H1 (cell line): ENCODE measurements at regions not wholly inside any gene's neighbourhood (a gene's known extent, or its start where the extent isn't known, plus 50 kb on each side); places are given as distances from the start of the nearest gene placed in this dataset.

Experiments
- CTCF ChIA-PET: fragments of 300-600 bp; sonication (Branson Sonifier 250); formaldehyde crosslinking; loops from one replicate; lab custom pipeline; 2021; ENCODE audit not compliant: partially characterized antibody; lab: Charles Lee
- POLR2A ChIA-PET: fragments of 300-600 bp; sonication (Branson Sonifier 250); formaldehyde crosslinking; loops from one replicate; lab custom pipeline; 2021; ENCODE audit warnings: inconsistent platforms; ENCODE audit not compliant: partially characterized antibody; lab: Charles Lee
- DNase-seq, 2 experiments: peaks; one replicate each; pipeline versions ENCODE4 v3.0.0 to v3.0.0-alpha.2; 2010 to 2022; ENCODE audit warnings: low spot score in 2 of 2, low read depth in 1 of 2, mixed read lengths in 1 of 2
- FAIRE-seq: peaks from 2 replicates; lab custom pipeline; 2011; peaks lifted over from hg19 to GRCh38; lab: Jason Lieb, UNC
- H2AFZ ChIP-seq: 2 replicates; pipeline ENCODE4 v1.8.1; 2012; ENCODE audit warnings: low read length, inconsistent platforms
- H2AK5ac ChIP-seq: 2 replicates; pipeline ENCODE4 v1.6.1; 2013; ENCODE audit warnings: low read depth, low read length
- H2BK120ac ChIP-seq: replicated peaks from 2 replicates; pipeline ENCODE3; 2013; ENCODE audit warnings: low read depth, low read length, inconsistent platforms
- H2BK12ac ChIP-seq: 2 replicates; pipeline ENCODE4 v1.6.1; 2013; ENCODE audit warnings: low read depth, low read length
- H2BK15ac ChIP-seq: 2 replicates; pipeline ENCODE4 v1.6.1; 2013; ENCODE audit warnings: low read length
- H2BK20ac ChIP-seq: 2 replicates; pipeline ENCODE4 v1.6.1; 2013; ENCODE audit warnings: low read length
- H2BK5ac ChIP-seq: 2 replicates; pipeline ENCODE4 v1.6.1; 2013; ENCODE audit warnings: low read depth, low read length
- H3K14ac ChIP-seq: 2 replicates; pipeline ENCODE4 v1.6.1; 2013; ENCODE audit warnings: inconsistent platforms; ENCODE audit not compliant: insufficient read length
- H3K18ac ChIP-seq: 2 replicates; pipeline ENCODE4 v1.6.1; 2013; ENCODE audit warnings: low read length; ENCODE audit errors: extremely low read depth
- H3K23ac ChIP-seq: 2 replicates; pipeline ENCODE4 v1.6.1; 2013; ENCODE audit warnings: inconsistent platforms; ENCODE audit not compliant: insufficient read length
- H3K23me2 ChIP-seq: 2 replicates; pipeline ENCODE4 v1.6.1; 2013; ENCODE audit warnings: low read depth, low read length
- H3K27ac ChIP-seq: 2 replicates; pipeline ENCODE4 v1.6.1; 2011; ENCODE audit warnings: low read depth, low read length, inconsistent platforms
- H3K27me3 ChIP-seq, 4 experiments: replicated peaks in 1 of 4; 1 replicate in 1 of 4; 2 replicates in 3 of 4; pipeline versions ENCODE4 v1.6.1 to v1.8.1; 2011 to 2013; ENCODE audit warnings: low read length in 3 of 4, mild to moderate bottlenecking in 3 of 4, inconsistent platforms in 2 of 4, mixed read lengths in 2 of 4, moderate library complexity in 1 of 4; ENCODE audit not compliant: control insufficient read depth in 3 of 4, insufficient read depth in 3 of 4; ENCODE audit errors: extremely low read depth in 1 of 4
- H3K36me3 ChIP-seq, 4 experiments: 2 replicates each; pipeline versions ENCODE4 v1.6.1 to v1.8.1; 2011 to 2013; ENCODE audit warnings: mild to moderate bottlenecking in 4 of 4, low read length in 3 of 4, moderate library complexity in 2 of 4, control low read depth in 1 of 4, inconsistent platforms in 1 of 4; ENCODE audit not compliant: insufficient read depth in 4 of 4, control insufficient read depth in 2 of 4
- H3K4ac ChIP-seq: replicated peaks from 2 replicates; pipeline ENCODE3; 2013; ENCODE audit warnings: low read length, low read depth, mixed read lengths, inconsistent platforms; ENCODE audit not compliant: insufficient read length
- H3K4me1 ChIP-seq, 4 experiments: replicated peaks in 1 of 4; 1 replicate in 1 of 4; 2 replicates in 3 of 4; pipeline versions ENCODE4 v1.6.1 to v1.8.1; 2011 to 2013; ENCODE audit warnings: low read length in 3 of 4, inconsistent platforms in 2 of 4, mixed read lengths in 1 of 4; ENCODE audit not compliant: insufficient read depth in 4 of 4, control insufficient read depth in 3 of 4
- H3K4me2 ChIP-seq, 2 experiments: 2 replicates each; pipeline versions ENCODE4 v1.6.1 to v1.8.1; 2011 to 2013; ENCODE audit warnings: low read depth in 2 of 2, low read length in 2 of 2, control low read depth in 1 of 2, inconsistent platforms in 1 of 2, mild to moderate bottlenecking in 1 of 2; ENCODE audit not compliant: insufficient read depth in 1 of 2
- H3K4me3 ChIP-seq, 4 experiments: fragments of 200-600, 300-600 bp in 1 of 4; sonication (generic), shearing (Covaris generic), sonication (Bioruptor Twin) in 1 of 4; 2 replicates each; pipeline versions ENCODE4 v1.5.1 to v1.8.1; 2011 to 2016; ENCODE audit warnings: low read length in 4 of 4, low read depth in 3 of 4, control low read depth in 2 of 4, inconsistent platforms in 2 of 4, mild to moderate bottlenecking in 2 of 4, mixed read lengths in 1 of 4, moderate library complexity in 1 of 4; ENCODE audit not compliant: insufficient read depth in 2 of 4; ENCODE audit errors: extremely low read depth in 1 of 4
- H3K56ac ChIP-seq: replicated peaks from 2 replicates; pipeline ENCODE3; 2013; ENCODE audit warnings: low read depth, mild to moderate bottlenecking, mixed read lengths, low read length, inconsistent platforms; ENCODE audit not compliant: insufficient read length
- H3K79me1 ChIP-seq: 2 replicates; pipeline ENCODE4 v1.6.1; 2013; ENCODE audit warnings: low read depth, low read length, control low read depth
- H3K79me2 ChIP-seq, 2 experiments: 2 replicates each; pipeline versions ENCODE4 v1.6.1 to v1.8.1; 2012 to 2013; ENCODE audit warnings: low read length in 2 of 2, mild to moderate bottlenecking in 2 of 2, inconsistent platforms in 1 of 2; ENCODE audit not compliant: insufficient read depth in 2 of 2, control insufficient read depth in 1 of 2
- H3K9ac ChIP-seq, 4 experiments: replicated peaks in 1 of 4; 1 replicate in 1 of 4; 2 replicates in 3 of 4; pipeline versions ENCODE4 v1.6.1 to v1.8.1; 2011 to 2013; ENCODE audit warnings: low read depth in 3 of 4, low read length in 3 of 4, control low read depth in 2 of 4, mild to moderate bottlenecking in 2 of 4, moderate library complexity in 2 of 4, inconsistent platforms in 1 of 4; ENCODE audit errors: extremely low read depth in 1 of 4
- H3K9me3 ChIP-seq, 2 experiments: 2 replicates each; pipeline versions ENCODE4 v1.6.1 to v1.8.1; 2012 to 2013; ENCODE audit warnings: mild to moderate bottlenecking in 2 of 2, moderate library complexity in 2 of 2, control low read depth in 1 of 2, inconsistent platforms in 1 of 2, low read depth in 1 of 2, low read length in 1 of 2, mixed read lengths in 1 of 2; ENCODE audit not compliant: insufficient read depth in 2 of 2
- H4K20me1 ChIP-seq, 2 experiments: replicated peaks in 1 of 2; 2 replicates each; pipeline versions ENCODE3 to v1.8.1; 2011 to 2013; ENCODE audit warnings: inconsistent platforms in 2 of 2, low read length in 2 of 2, mild to moderate bottlenecking in 1 of 2; ENCODE audit not compliant: insufficient read depth in 2 of 2, control insufficient read depth in 1 of 2
- H4K5ac ChIP-seq: 2 replicates; pipeline ENCODE4 v1.6.1; 2013; ENCODE audit warnings: low read length, low read depth, mixed read lengths, inconsistent platforms; ENCODE audit not compliant: insufficient read length
- H4K8ac ChIP-seq: 2 replicates; pipeline ENCODE4 v1.8.0; 2013; ENCODE audit warnings: mild to moderate bottlenecking, moderate library complexity, low read length, inconsistent platforms; ENCODE audit not compliant: insufficient read depth; ENCODE audit errors: extremely low read depth
- H4K91ac ChIP-seq: replicated peaks from 2 replicates; pipeline ENCODE3; 2013; ENCODE audit warnings: low read length, mixed read lengths, inconsistent platforms; ENCODE audit not compliant: insufficient read length
- ASH2L ChIP-seq: fragments of 200-600, 300-600 bp; sonication (generic); IDR thresholded peaks from one replicate; pipeline ENCODE4 v1.7.1; 2017; ENCODE audit warnings: low read length
- CBX8 ChIP-seq: fragments of 300-800, 300-1000 bp; sonication (generic); IDR thresholded peaks from 2 replicates; pipeline ENCODE4 v1.7.1; 2016; ENCODE audit warnings: low read depth, low read length, borderline replicate concordance
- CREB1 ChIP-seq: IDR thresholded peaks from 2 replicates; pipeline ENCODE4 v1.6.1; 2012; ENCODE audit warnings: inconsistent platforms
- EGR1 ChIP-seq: IDR thresholded peaks from 2 replicates; pipeline ENCODE4 v1.6.1; 2011; ENCODE audit warnings: low read depth, low read length, borderline replicate concordance
- KDM5A ChIP-seq: fragments of 200-600 bp; IDR thresholded peaks from 2 replicates; pipeline ENCODE4 v1.7.1; 2012; ENCODE audit warnings: mild to moderate bottlenecking, low read length, inconsistent platforms, mixed read lengths
- RAD21 ChIP-seq, 2 experiments: IDR thresholded peaks in 1 of 2; conservative IDR thresholded peaks in 1 of 2; 2 replicates each; pipeline ENCODE4 v1.6.1; 2011; ENCODE audit warnings: low read depth in 2 of 2, low read length in 2 of 2, improper control_type of control experiment in 1 of 2, inconsistent platforms in 1 of 2, mild to moderate bottlenecking in 1 of 2, moderate library complexity in 1 of 2
- RXRA ChIP-seq: IDR thresholded peaks from 2 replicates; pipeline ENCODE4 v1.6.1; 2011; ENCODE audit warnings: low read depth, mild to moderate bottlenecking, low read length, moderate library complexity; ENCODE audit not compliant: insufficient read depth
- SP2 ChIP-seq: IDR thresholded peaks from 2 replicates; pipeline ENCODE4 v1.6.1; 2012; ENCODE audit warnings: mild to moderate bottlenecking, low read length, inconsistent platforms
- TAF1 ChIP-seq: IDR thresholded peaks from 2 replicates; pipeline ENCODE4 v1.6.1; 2011; ENCODE audit warnings: mild to moderate bottlenecking, low read depth, low read length
- whole genome bisulfite sequencing, 2 experiments: shearing (Covaris generic) in 1 of 2; methylation state at CpG; one replicate each; pipeline versions ENCODE4 v1.1.6 to v1.1.7; 2013 to 2015; ENCODE audit warnings: low lambda C conversion rate in 2 of 2, mixed read lengths in 2 of 2, inconsistent platforms in 1 of 2, low coverage in 1 of 2, missing lambda C conversion rate in 1 of 2; ENCODE audit not compliant: insufficient replicate concordance in 2 of 2, insufficient coverage in 1 of 2, insufficient read length in 1 of 2; ENCODE audit errors: extremely low coverage in 1 of 2, missing lambda C conversion rate in 1 of 2; 5-methylcytosine and 5-hydroxymethylcytosine counted together

GRCh38 chr20:55778796-55779195, 226.5 kb downstream of the CBLN4 start:
- 94% methylated on average over 5 of the region's 5 CpGs; no CpG with 5 or more reads in 1 of the 2 experiments for WGBS, 2 experiments
- Histone ChIP-seq H3K27ac (no peak overlapping the region), H3K23me2 (no peaks in the 10 kb centered on the region), H3K79me2 (no peaks in the 10 kb centered on the region), H2BK120ac (no peak overlapping the region), H4K8ac (no peak overlapping the region), H3K79me1 (no peaks in the 10 kb centered on the region), H2BK15ac (no peak overlapping the region), H4K20me1 (no peaks in the 10 kb centered on the region), H4K5ac (no peak overlapping the region), H3K23ac (no peak overlapping the region), H3K9ac (no peak overlapping the region), H3K4me1 (no peaks in the 10 kb centered on the region), H3K36me3 (no peaks in the 10 kb centered on the region), H3K18ac (no peak overlapping the region), H4K91ac (no peak overlapping the region), H3K14ac (no peak overlapping the region), H3K4me2 (no peak overlapping the region), H2BK20ac (no peak overlapping the region), H2BK5ac (no peak overlapping the region), H2AK5ac (no peak overlapping the region), H3K4me3 (no peak overlapping the region), H3K9me3 (no peaks in the 10 kb centered on the region), H3K4ac (no peak overlapping the region), H2AFZ (no peak overlapping the region), H3K56ac (no peak overlapping the region), H3K27me3 (no peaks in the 10 kb centered on the region; a peak in 1 of 7 replicates), H2BK12ac (no peak overlapping the region)
- POLR2A ChIA-PET: no interaction called here
- no peak for DNase-seq
- no peak for TF ChIP-seq CREB1
- no peak for TF ChIP-seq TAF1
- TF ChIP-seq ASH2L: no peak
- no peak for TF ChIP-seq RXRA
- TF ChIP-seq KDM5A: no peak
- TF ChIP-seq CBX8: no peak
- TF ChIP-seq RAD21 (IDR thresholded peaks at IDR 0.05 in 1 of 2, conservative IDR thresholded peaks at IDR 0.05 in 1 of 2; ENCODE audit: low read depth in 2 of 2, low read length in 2 of 2): no peak
- TF ChIP-seq EGR1: no peak
- TF ChIP-seq SP2: no peak
- no peak for FAIRE-seq
- CTCF ChIA-PET: interaction anchor here (0.6 kb wide), 1 partner anchor 975 kb away, joined by 4 read pairs; no protein-coding TSS in a partner anchor
